NB4 (cell line): ENCODE measurements at regions not wholly inside any gene's neighbourhood (a gene's known extent, or its start where the extent isn't known, plus 50 kb on each side); places are given as distances from the start of the nearest gene placed in this dataset.

Source experiments
- CTCF ChIP-seq: IDR thresholded peaks from one replicate; pipeline ENCODE4 v1.5.1; 2012; ENCODE audit warnings: low read depth, low read length
- POLR2A ChIP-seq: IDR thresholded peaks from 2 replicates; pipeline ENCODE4 v1.6.1; 2011; ENCODE audit warnings: mild to moderate bottlenecking; ENCODE audit not compliant: insufficient read length; ENCODE audit errors: extremely low read depth

GRCh38 chr2:104254017-104254416 lies 599.9 kb upstream of the POU3F3 start:
- TF ChIP-seq POLR2A, result no peak
- TF ChIP-seq CTCF, result no peak
